H1 (cell line): ENCODE measurements at regions not wholly inside any gene's neighbourhood (a gene's known extent, or its start where the extent isn't known, plus 50 kb on each side); places are given as distances from the start of the nearest gene placed in this dataset.

Experiments
- CTCF ChIA-PET: fragments of 300-600 bp; sonication (Branson Sonifier 250); formaldehyde crosslinking; loops from one replicate; lab custom pipeline; 2021; ENCODE audit not compliant: partially characterized antibody; lab: Charles Lee
- POLR2A ChIA-PET: fragments of 300-600 bp; sonication (Branson Sonifier 250); formaldehyde crosslinking; loops from one replicate; lab custom pipeline; 2021; ENCODE audit warnings: inconsistent platforms; ENCODE audit not compliant: partially characterized antibody; lab: Charles Lee
- DNase-seq, 2 experiments: peaks; one replicate each; pipeline versions ENCODE4 v3.0.0 to v3.0.0-alpha.2; 2010 to 2022; ENCODE audit warnings: low spot score in 2 of 2, low read depth in 1 of 2, mixed read lengths in 1 of 2
- FAIRE-seq: peaks from 2 replicates; lab custom pipeline; 2011; peaks lifted over from hg19 to GRCh38; lab: Jason Lieb, UNC
- H2AFZ ChIP-seq: 2 replicates; pipeline ENCODE4 v1.8.1; 2012; ENCODE audit warnings: low read length, inconsistent platforms
- H2AK5ac ChIP-seq: 2 replicates; pipeline ENCODE4 v1.6.1; 2013; ENCODE audit warnings: low read depth, low read length
- H2BK120ac ChIP-seq: replicated peaks from 2 replicates; pipeline ENCODE3; 2013; ENCODE audit warnings: low read depth, low read length, inconsistent platforms
- H2BK12ac ChIP-seq: 2 replicates; pipeline ENCODE4 v1.6.1; 2013; ENCODE audit warnings: low read depth, low read length
- H2BK15ac ChIP-seq: 2 replicates; pipeline ENCODE4 v1.6.1; 2013; ENCODE audit warnings: low read length
- H2BK20ac ChIP-seq: 2 replicates; pipeline ENCODE4 v1.6.1; 2013; ENCODE audit warnings: low read length
- H2BK5ac ChIP-seq: 2 replicates; pipeline ENCODE4 v1.6.1; 2013; ENCODE audit warnings: low read depth, low read length
- H3K14ac ChIP-seq: 2 replicates; pipeline ENCODE4 v1.6.1; 2013; ENCODE audit warnings: inconsistent platforms; ENCODE audit not compliant: insufficient read length
- H3K18ac ChIP-seq: 2 replicates; pipeline ENCODE4 v1.6.1; 2013; ENCODE audit warnings: low read length; ENCODE audit errors: extremely low read depth
- H3K23ac ChIP-seq: 2 replicates; pipeline ENCODE4 v1.6.1; 2013; ENCODE audit warnings: inconsistent platforms; ENCODE audit not compliant: insufficient read length
- H3K23me2 ChIP-seq: 2 replicates; pipeline ENCODE4 v1.6.1; 2013; ENCODE audit warnings: low read depth, low read length
- H3K27ac ChIP-seq: 2 replicates; pipeline ENCODE4 v1.6.1; 2011; ENCODE audit warnings: low read depth, low read length, inconsistent platforms
- H3K27me3 ChIP-seq, 4 experiments: replicated peaks in 1 of 4; 1 replicate in 1 of 4; 2 replicates in 3 of 4; pipeline versions ENCODE4 v1.6.1 to v1.8.1; 2011 to 2013; ENCODE audit warnings: low read length in 3 of 4, mild to moderate bottlenecking in 3 of 4, inconsistent platforms in 2 of 4, mixed read lengths in 2 of 4, moderate library complexity in 1 of 4; ENCODE audit not compliant: control insufficient read depth in 3 of 4, insufficient read depth in 3 of 4; ENCODE audit errors: extremely low read depth in 1 of 4
- H3K36me3 ChIP-seq, 4 experiments: 2 replicates each; pipeline versions ENCODE4 v1.6.1 to v1.8.1; 2011 to 2013; ENCODE audit warnings: mild to moderate bottlenecking in 4 of 4, low read length in 3 of 4, moderate library complexity in 2 of 4, control low read depth in 1 of 4, inconsistent platforms in 1 of 4; ENCODE audit not compliant: insufficient read depth in 4 of 4, control insufficient read depth in 2 of 4
- H3K4ac ChIP-seq: replicated peaks from 2 replicates; pipeline ENCODE3; 2013; ENCODE audit warnings: low read length, low read depth, mixed read lengths, inconsistent platforms; ENCODE audit not compliant: insufficient read length
- H3K4me1 ChIP-seq, 4 experiments: replicated peaks in 1 of 4; 1 replicate in 1 of 4; 2 replicates in 3 of 4; pipeline versions ENCODE4 v1.6.1 to v1.8.1; 2011 to 2013; ENCODE audit warnings: low read length in 3 of 4, inconsistent platforms in 2 of 4, mixed read lengths in 1 of 4; ENCODE audit not compliant: insufficient read depth in 4 of 4, control insufficient read depth in 3 of 4
- H3K4me2 ChIP-seq, 2 experiments: 2 replicates each; pipeline versions ENCODE4 v1.6.1 to v1.8.1; 2011 to 2013; ENCODE audit warnings: low read depth in 2 of 2, low read length in 2 of 2, control low read depth in 1 of 2, inconsistent platforms in 1 of 2, mild to moderate bottlenecking in 1 of 2; ENCODE audit not compliant: insufficient read depth in 1 of 2
- H3K4me3 ChIP-seq, 4 experiments: fragments of 200-600, 300-600 bp in 1 of 4; sonication (generic), shearing (Covaris generic), sonication (Bioruptor Twin) in 1 of 4; 2 replicates each; pipeline versions ENCODE4 v1.5.1 to v1.8.1; 2011 to 2016; ENCODE audit warnings: low read length in 4 of 4, low read depth in 3 of 4, control low read depth in 2 of 4, inconsistent platforms in 2 of 4, mild to moderate bottlenecking in 2 of 4, mixed read lengths in 1 of 4, moderate library complexity in 1 of 4; ENCODE audit not compliant: insufficient read depth in 2 of 4; ENCODE audit errors: extremely low read depth in 1 of 4
- H3K56ac ChIP-seq: replicated peaks from 2 replicates; pipeline ENCODE3; 2013; ENCODE audit warnings: low read depth, mild to moderate bottlenecking, mixed read lengths, low read length, inconsistent platforms; ENCODE audit not compliant: insufficient read length
- H3K79me1 ChIP-seq: 2 replicates; pipeline ENCODE4 v1.6.1; 2013; ENCODE audit warnings: low read depth, low read length, control low read depth
- H3K79me2 ChIP-seq, 2 experiments: 2 replicates each; pipeline versions ENCODE4 v1.6.1 to v1.8.1; 2012 to 2013; ENCODE audit warnings: low read length in 2 of 2, mild to moderate bottlenecking in 2 of 2, inconsistent platforms in 1 of 2; ENCODE audit not compliant: insufficient read depth in 2 of 2, control insufficient read depth in 1 of 2
- H3K9ac ChIP-seq, 4 experiments: replicated peaks in 1 of 4; 1 replicate in 1 of 4; 2 replicates in 3 of 4; pipeline versions ENCODE4 v1.6.1 to v1.8.1; 2011 to 2013; ENCODE audit warnings: low read depth in 3 of 4, low read length in 3 of 4, control low read depth in 2 of 4, mild to moderate bottlenecking in 2 of 4, moderate library complexity in 2 of 4, inconsistent platforms in 1 of 4; ENCODE audit errors: extremely low read depth in 1 of 4
- H3K9me3 ChIP-seq, 2 experiments: 2 replicates each; pipeline versions ENCODE4 v1.6.1 to v1.8.1; 2012 to 2013; ENCODE audit warnings: mild to moderate bottlenecking in 2 of 2, moderate library complexity in 2 of 2, control low read depth in 1 of 2, inconsistent platforms in 1 of 2, low read depth in 1 of 2, low read length in 1 of 2, mixed read lengths in 1 of 2; ENCODE audit not compliant: insufficient read depth in 2 of 2
- H4K20me1 ChIP-seq, 2 experiments: replicated peaks in 1 of 2; 2 replicates each; pipeline versions ENCODE3 to v1.8.1; 2011 to 2013; ENCODE audit warnings: inconsistent platforms in 2 of 2, low read length in 2 of 2, mild to moderate bottlenecking in 1 of 2; ENCODE audit not compliant: insufficient read depth in 2 of 2, control insufficient read depth in 1 of 2
- H4K5ac ChIP-seq: 2 replicates; pipeline ENCODE4 v1.6.1; 2013; ENCODE audit warnings: low read length, low read depth, mixed read lengths, inconsistent platforms; ENCODE audit not compliant: insufficient read length
- H4K8ac ChIP-seq: 2 replicates; pipeline ENCODE4 v1.8.0; 2013; ENCODE audit warnings: mild to moderate bottlenecking, moderate library complexity, low read length, inconsistent platforms; ENCODE audit not compliant: insufficient read depth; ENCODE audit errors: extremely low read depth
- H4K91ac ChIP-seq: replicated peaks from 2 replicates; pipeline ENCODE3; 2013; ENCODE audit warnings: low read length, mixed read lengths, inconsistent platforms; ENCODE audit not compliant: insufficient read length
- CBX8 ChIP-seq: fragments of 300-800, 300-1000 bp; sonication (generic); IDR thresholded peaks from 2 replicates; pipeline ENCODE4 v1.7.1; 2016; ENCODE audit warnings: low read depth, low read length, borderline replicate concordance
- CEBPB ChIP-seq: IDR thresholded peaks from 2 replicates; pipeline ENCODE4 v1.6.1; 2012; ENCODE audit warnings: low read depth, low read length
- CTBP2 ChIP-seq: IDR thresholded peaks from 2 replicates; pipeline ENCODE4 v1.7.0; 2011; ENCODE audit warnings: borderline replicate concordance, mild to moderate bottlenecking, moderate library complexity, mixed read lengths, low read length; ENCODE audit not compliant: insufficient read depth, insufficient read length
- CTCF ChIP-seq, 3 experiments: IDR thresholded peaks; 1 replicate in 2 of 3; 2 replicates in 1 of 3; pipeline versions ENCODE4 v1.5.1 to v1.6.1; 2011; ENCODE audit warnings: low read length in 3 of 3, mild to moderate bottlenecking in 3 of 3, inconsistent platforms in 2 of 3, low read depth in 1 of 3, moderate library complexity in 1 of 3; ENCODE audit not compliant: insufficient read depth in 1 of 3; ENCODE audit errors: control extremely low read depth in 1 of 3
- EP300 ChIP-seq, 2 experiments: IDR thresholded peaks; 1 replicate in 1 of 2; 2 replicates in 1 of 2; pipeline ENCODE4 v1.6.1; 2011 to 2012; ENCODE audit warnings: low read depth in 2 of 2, low read length in 2 of 2, mild to moderate bottlenecking in 2 of 2, borderline replicate concordance in 1 of 2, inconsistent platforms in 1 of 2, moderate library complexity in 1 of 2
- KDM1A ChIP-seq: fragments of 200-600, 300-600 bp; sonication (generic); IDR thresholded peaks from 2 replicates; pipeline ENCODE4 v1.7.1; 2016; ENCODE audit warnings: mild to moderate bottlenecking, low read length, borderline replicate concordance
- NRF1 ChIP-seq: IDR thresholded peaks from 2 replicates; pipeline ENCODE4 v1.6.1; 2011; ENCODE audit warnings: mild to moderate bottlenecking, low read depth, low read length, improper control_type of control experiment
- POLR2A ChIP-seq, 2 experiments: IDR thresholded peaks; 1 replicate in 1 of 2; 2 replicates in 1 of 2; pipeline ENCODE4 v1.6.1; 2011; ENCODE audit warnings: low read depth in 2 of 2, low read length in 2 of 2, mild to moderate bottlenecking in 2 of 2; ENCODE audit errors: control extremely low read depth in 1 of 2
- RAD21 ChIP-seq, 2 experiments: IDR thresholded peaks in 1 of 2; conservative IDR thresholded peaks in 1 of 2; 2 replicates each; pipeline ENCODE4 v1.6.1; 2011; ENCODE audit warnings: low read depth in 2 of 2, low read length in 2 of 2, improper control_type of control experiment in 1 of 2, inconsistent platforms in 1 of 2, mild to moderate bottlenecking in 1 of 2, moderate library complexity in 1 of 2
- RBBP5 ChIP-seq: IDR thresholded peaks from 2 replicates; pipeline ENCODE4 v1.7.1; 2012; ENCODE audit warnings: low read depth, mild to moderate bottlenecking, inconsistent platforms, low read length, moderate library complexity, borderline replicate concordance
- TAF1 ChIP-seq: IDR thresholded peaks from 2 replicates; pipeline ENCODE4 v1.6.1; 2011; ENCODE audit warnings: mild to moderate bottlenecking, low read depth, low read length
- WGBS, 2 experiments: shearing (Covaris generic) in 1 of 2; methylation state at CpG; one replicate each; pipeline versions ENCODE4 v1.1.6 to v1.1.7; 2013 to 2015; ENCODE audit warnings: low lambda C conversion rate in 2 of 2, mixed read lengths in 2 of 2, inconsistent platforms in 1 of 2, low coverage in 1 of 2, missing lambda C conversion rate in 1 of 2; ENCODE audit not compliant: insufficient replicate concordance in 2 of 2, insufficient coverage in 1 of 2, insufficient read length in 1 of 2; ENCODE audit errors: extremely low coverage in 1 of 2, missing lambda C conversion rate in 1 of 2; 5-methylcytosine and 5-hydroxymethylcytosine counted together

DNA sequence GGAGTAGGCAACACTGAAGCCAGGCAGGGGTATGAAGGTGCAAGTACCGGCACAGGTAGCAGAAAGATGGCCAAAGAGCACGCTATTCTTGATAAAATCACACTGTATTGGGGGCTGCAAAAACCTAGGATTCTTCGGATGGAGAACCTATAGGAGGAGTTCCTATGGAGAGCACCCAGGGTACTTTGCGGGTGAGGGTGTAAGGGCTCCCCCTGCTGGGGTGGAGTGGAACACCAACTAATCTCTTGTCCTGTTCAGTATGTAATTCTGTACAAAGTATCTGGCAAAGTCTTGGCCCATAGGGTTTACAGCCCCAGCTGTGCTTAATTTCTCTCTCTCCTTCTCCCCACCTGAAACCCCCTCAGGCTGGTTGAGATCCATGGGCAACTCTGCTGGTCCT lies 393.1 kb upstream of the ASIC2 start:
- DNase-seq = peak; percentile 19 to 77
- Histone ChIP-seq H3K23me2 (no peaks in the 10 kb centered on the region), H2BK15ac (no peak overlapping the region), H3K79me1 (no peaks in the 10 kb centered on the region), H3K9ac (no peak overlapping the region), H4K91ac (no peak overlapping the region), H3K36me3 (no peaks in the 10 kb centered on the region), H3K27me3 (peaks cover 0 to 1% (median 0%) of the 10 kb centered on the region in 4 experiments; a peak in 1 of 7 replicates), H3K23ac (no peak overlapping the region), H3K9me3 (0 out of 4 replicates have a peak, but pooled peaks cover 0 to 3% of the 10 kb centered on the region in 2 experiments), H3K27ac (no peak overlapping the region), H3K14ac (no peak overlapping the region), H3K56ac (no peak overlapping the region), H2BK5ac (no peak overlapping the region), H3K4me3 (no peak overlapping the region), H2BK120ac (no peak overlapping the region), H4K8ac (no peak overlapping the region), H2AFZ (no peak overlapping the region), H3K4me1 (no peaks in the 10 kb centered on the region), H4K5ac (no peak overlapping the region), H3K79me2 (no peaks in the 10 kb centered on the region), H4K20me1 (no peaks in the 10 kb centered on the region), H3K18ac (no peak overlapping the region), H2BK12ac (no peak overlapping the region), H2AK5ac (no peak overlapping the region), H3K4ac (no peak overlapping the region), H3K4me2 (no peak overlapping the region), H2BK20ac (no peak overlapping the region)
- ChIA-PET CTCF (interaction anchor here (0.6 to 4.5 kb wide), 25 partner anchors 9 to 653 kb away, joined by 3 to 58 read pairs (median 4); no protein-coding TSS in a partner anchor), POLR2A (no interaction called here)
- no peak for FAIRE-seq
- WGBS, 2 experiments = 73% methylated on average over 4 of the region's 4 CpGs; no CpG with 5 or more reads in 1 of the 2 experiments
- TF ChIP-seq EP300 (IDR thresholded peaks at IDR 0.05; ENCODE audit: borderline replicate concordance in 1 of 2, low read depth in 2 of 2, low read length in 2 of 2) = no peak
- no peak for TF ChIP-seq CTBP2
- TF ChIP-seq CBX8 = no peak
- TF ChIP-seq RAD21 (IDR thresholded peaks at IDR 0.05 in 1 of 2, conservative IDR thresholded peaks at IDR 0.05 in 1 of 2; ENCODE audit: low read depth in 2 of 2, low read length in 2 of 2) = peak; percentile 25 to 46; a peak in 3 of 4 replicates
- TF ChIP-seq TAF1 = no peak
- no peak for TF ChIP-seq POLR2A (IDR thresholded peaks at IDR 0.05; ENCODE audit: control extremely low read depth in 1 of 2, low read depth in 2 of 2, low read length in 2 of 2)
- TF ChIP-seq CTCF (IDR thresholded peaks at IDR 0.05; ENCODE audit: control extremely low read depth in 1 of 3, insufficient read depth in 1 of 3, low read depth in 1 of 3, low read length in 3 of 3) = peak; percentile 51 to 65 (median 58)
- no peak for TF ChIP-seq RBBP5
- TF ChIP-seq CEBPB = no peak
- TF ChIP-seq NRF1 = no peak
- TF ChIP-seq KDM1A = no peak
